ENCODE measurements at regions not wholly inside any gene's neighbourhood (a gene's known extent, or its start where the extent isn't known, plus 50 kb on each side); places are given as distances from the start of the nearest gene placed in this dataset.

GRCh38 chr13:79228972-79229371, 177.1 kb downstream of the RBM26 start:
- no peak for TF ChIP-seq CTCF (IDR thresholded peaks at IDR 0.05; ENCODE audit: unreplicated experiment)
- Mint-ChIP-seq H3K27me3 (ENCODE audit: unreplicated experiment) (no peaks in the 10 kb centered on the region), H3K4me3 (ENCODE audit: low read depth, unreplicated experiment) (no peak overlapping the region), H3K36me3 (ENCODE audit: insufficient read depth, unreplicated experiment) (no peaks in the 10 kb centered on the region), H3K27ac (ENCODE audit: unreplicated experiment) (no peak overlapping the region), H3K9me3 (ENCODE audit: low read depth, unreplicated experiment) (no peaks in the 10 kb centered on the region), H3K4me1 (ENCODE audit: low read depth, unreplicated experiment) (peaks cover 9% of the 10 kb centered on the region)
- no TSS peak for BruUV-seq (replicated peaks)
- CTCF ChIA-PET, result interaction anchor here (0.8 kb wide), 1 partner anchor 476 kb away, joined by 3 read pairs; no protein-coding TSS in a partner anchor
- peak; percentile 11 for DNase-seq
- intact Hi-C loops (cut with micrococcal nuclease; ENCODE audit: unreplicated experiment), result no loop called here

GRCh38 chr13:79227418-79227817, 178.6 kb downstream of the RBM26 start:
- no peak for DNase-seq
- Mint-ChIP-seq H3K27me3 (ENCODE audit: unreplicated experiment) (no peaks in the 10 kb centered on the region), H3K4me3 (ENCODE audit: low read depth, unreplicated experiment) (no peak overlapping the region), H3K36me3 (ENCODE audit: insufficient read depth, unreplicated experiment) (no peaks in the 10 kb centered on the region), H3K27ac (ENCODE audit: unreplicated experiment) (no peak overlapping the region), H3K9me3 (ENCODE audit: low read depth, unreplicated experiment) (no peaks in the 10 kb centered on the region), H3K4me1 (ENCODE audit: low read depth, unreplicated experiment) (peaks cover 9% of the 10 kb centered on the region)
- no peak for TF ChIP-seq CTCF (IDR thresholded peaks at IDR 0.05; ENCODE audit: unreplicated experiment)
- intact Hi-C loops (cut with micrococcal nuclease; ENCODE audit: unreplicated experiment), result no loop called here
- BruUV-seq (replicated peaks), result no TSS peak
- CTCF ChIA-PET, result no interaction called here

GRCh38 chr13:79226938-79227337, 179.1 kb downstream of the RBM26 start:
- no peak for DNase-seq
- no TSS peak for BruUV-seq (replicated peaks)
- Mint-ChIP-seq H3K36me3 (ENCODE audit: insufficient read depth, unreplicated experiment) (no peaks in the 10 kb centered on the region), H3K27me3 (ENCODE audit: unreplicated experiment) (no peaks in the 10 kb centered on the region), H3K27ac (ENCODE audit: unreplicated experiment) (no peak overlapping the region), H3K4me1 (ENCODE audit: low read depth, unreplicated experiment) (peaks cover 9% of the 10 kb centered on the region), H3K9me3 (ENCODE audit: low read depth, unreplicated experiment) (no peaks in the 10 kb centered on the region), H3K4me3 (ENCODE audit: low read depth, unreplicated experiment) (no peak overlapping the region)
- no peak for TF ChIP-seq CTCF (IDR thresholded peaks at IDR 0.05; ENCODE audit: unreplicated experiment)
- intact Hi-C loops (cut with micrococcal nuclease; ENCODE audit: unreplicated experiment), result no loop called here
- CTCF ChIA-PET, result no interaction called here

- intact Hi-C loops (cut with micrococcal nuclease; ENCODE audit: unreplicated experiment), result no loop called here
- BruUV-seq (replicated peaks), result no TSS peak
- DNase-seq, result no peak
- CTCF ChIA-PET, result no interaction called here
- peaks cover 9% of the 10 kb centered on the region for H3K4me1 Mint-ChIP-seq (ENCODE audit: low read depth, unreplicated experiment)
- H3K36me3 Mint-ChIP-seq (ENCODE audit: insufficient read depth, unreplicated experiment), result no peaks in the 10 kb centered on the region
- no peaks in the 10 kb centered on the region for H3K27me3 Mint-ChIP-seq (ENCODE audit: unreplicated experiment)
- H3K4me3 Mint-ChIP-seq (ENCODE audit: low read depth, unreplicated experiment), result no peak overlapping the region
- H3K9me3 Mint-ChIP-seq (ENCODE audit: low read depth, unreplicated experiment), result no peaks in the 10 kb centered on the region
- TF ChIP-seq CTCF (IDR thresholded peaks at IDR 0.05; ENCODE audit: unreplicated experiment), result no peak
- no peak overlapping the region for H3K27ac Mint-ChIP-seq (ENCODE audit: unreplicated experiment)
Observed at GRCh38 chr13:79226250-79226649, 179.8 kb downstream of the RBM26 start.
